ENCODE measurements at regions not wholly inside any gene's neighbourhood (a gene's known extent, or its start where the extent isn't known, plus 50 kb on each side); places are given as distances from the start of the nearest gene placed in this dataset.

GRCh38 chr11:28900427-28900826 lies 792.2 kb downstream of the METTL15 start:
- no peak for TF ChIP-seq POLR2A (IDR thresholded peaks at IDR 0.05)
- no peak for TF ChIP-seq CTCF (IDR thresholded peaks at IDR 0.05)

Measured in thyroid gland (tissue), 4 donors.